Fibroblast of the aortic adventitia (primary cell): ENCODE measurements at regions not wholly inside any gene's neighbourhood (a gene's known extent, or its start where the extent isn't known, plus 50 kb on each side); places are given as distances from the start of the nearest gene placed in this dataset.

Experiments used
- DNase-seq: peaks from one replicate; pipeline ENCODE4 v3.0.0-alpha.2; 2010; ENCODE audit warnings: low read depth
- H3K4me3 ChIP-seq: 2 replicates; pipeline ENCODE4 v1.5.1; 2011; ENCODE audit warnings: low read depth, mild to moderate bottlenecking, control low read depth, low read length, moderate library complexity
- CTCF ChIP-seq: IDR thresholded peaks from 2 replicates; pipeline ENCODE4 v1.5.1; 2011; ENCODE audit warnings: mild to moderate bottlenecking, low read length, control low read depth, inconsistent platforms; ENCODE audit not compliant: insufficient read depth

DNA sequence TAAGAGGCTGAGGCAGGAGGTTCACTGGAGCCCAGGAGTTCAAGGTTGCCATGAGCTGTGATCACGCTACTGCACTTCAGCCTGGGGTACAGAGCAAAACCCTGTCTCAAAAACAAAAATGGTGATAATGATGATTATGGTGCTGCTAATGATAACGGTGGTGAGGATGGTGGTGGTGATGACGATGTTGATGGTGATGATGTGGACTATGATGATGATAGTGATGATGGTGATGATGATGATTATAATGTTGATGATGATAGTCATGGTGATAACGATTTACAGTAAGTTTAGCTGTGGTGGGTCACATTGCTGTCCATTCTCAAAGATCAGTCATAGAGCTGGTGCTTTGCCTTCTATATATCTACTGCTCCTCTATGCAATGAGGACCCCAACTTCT lies 1340.6 kb downstream of the UQCRFS1 start:
- H3K4me3 ChIP-seq, result no peak overlapping the region
- no peak for TF ChIP-seq CTCF
- no peak for DNase-seq

- TF ChIP-seq CTCF, result no peak
- no peak for DNase-seq
- H3K4me3 ChIP-seq, result no peak overlapping the region
Observed at GRCh38 chr19:27870293-27870692, 1342.7 kb downstream of the UQCRFS1 start.

DNA sequence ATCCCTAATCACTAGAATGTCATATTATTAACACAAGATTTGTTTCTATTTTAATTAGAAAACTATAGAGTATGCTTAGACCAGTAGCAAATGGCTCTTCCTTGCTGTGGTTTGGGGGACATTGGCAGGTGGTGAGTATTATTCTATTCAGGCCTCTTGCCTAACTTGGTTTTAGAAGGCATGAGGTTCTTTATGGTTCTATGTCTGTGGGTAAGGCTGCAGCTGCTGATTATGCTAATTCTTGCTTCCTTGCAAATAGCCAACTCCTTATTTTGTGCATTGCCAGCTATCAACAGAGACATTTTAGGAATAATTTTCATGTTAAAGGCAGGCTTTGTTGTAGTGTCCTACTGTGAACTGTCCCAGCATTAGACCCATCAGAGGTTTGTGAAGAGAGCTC lies 1344.9 kb downstream of the UQCRFS1 start:
- DNase-seq, result no peak
- TF ChIP-seq CTCF, result no peak
- H3K4me3 ChIP-seq, result no peak overlapping the region

GRCh38 chr19:27865927-27866777 lies 1346.8 kb downstream of the UQCRFS1 start:
- TF ChIP-seq CTCF, result no peak
- DNase-seq, result no peak
- no peak overlapping the region for H3K4me3 ChIP-seq

DNA sequence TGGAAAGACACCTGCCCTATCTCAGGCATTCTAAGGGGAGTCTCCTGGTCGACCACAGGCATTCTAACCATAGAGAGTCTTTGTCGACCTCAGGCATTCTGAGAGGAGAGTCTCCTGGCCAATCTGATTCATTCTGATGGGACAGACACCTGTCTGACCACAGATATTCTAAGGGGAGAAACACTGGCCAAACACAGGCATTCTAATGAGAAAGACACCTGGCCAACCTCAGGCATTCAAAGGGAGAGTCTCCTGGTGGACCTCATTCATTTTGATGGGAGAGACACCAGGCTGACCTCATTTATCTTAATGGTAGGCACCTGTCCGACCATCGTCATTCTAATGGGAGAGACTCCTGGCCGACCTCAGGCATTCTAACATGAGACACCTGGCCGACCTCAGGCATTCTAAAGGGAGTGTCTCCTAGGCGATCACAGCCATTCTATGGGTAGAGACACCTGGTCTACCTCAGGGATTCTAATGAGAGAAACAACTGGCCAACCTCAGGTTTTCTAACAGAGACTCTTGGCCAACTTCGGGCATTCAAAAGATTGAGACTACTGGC lies 1351.5 kb downstream of the UQCRFS1 start:
- DNase-seq, result no peak
- H3K4me3 ChIP-seq, result no peak overlapping the region
- TF ChIP-seq CTCF, result no peak

GRCh38 chr19:27860309-27860934 lies 1352.5 kb downstream of the UQCRFS1 start:
- DNase-seq, result no peak
- H3K4me3 ChIP-seq, result no peak overlapping the region
- TF ChIP-seq CTCF, result no peak
